ENCODE measurements at regions not wholly inside any gene's neighbourhood (a gene's known extent, or its start where the extent isn't known, plus 50 kb on each side); places are given as distances from the start of the nearest gene placed in this dataset.

- no peak for DNase-seq (ENCODE audit: low read depth, low spot score)
Measured at GRCh38 chr4:96675416-96675815, 835.5 kb downstream of the PDHA2 start.

DNA sequence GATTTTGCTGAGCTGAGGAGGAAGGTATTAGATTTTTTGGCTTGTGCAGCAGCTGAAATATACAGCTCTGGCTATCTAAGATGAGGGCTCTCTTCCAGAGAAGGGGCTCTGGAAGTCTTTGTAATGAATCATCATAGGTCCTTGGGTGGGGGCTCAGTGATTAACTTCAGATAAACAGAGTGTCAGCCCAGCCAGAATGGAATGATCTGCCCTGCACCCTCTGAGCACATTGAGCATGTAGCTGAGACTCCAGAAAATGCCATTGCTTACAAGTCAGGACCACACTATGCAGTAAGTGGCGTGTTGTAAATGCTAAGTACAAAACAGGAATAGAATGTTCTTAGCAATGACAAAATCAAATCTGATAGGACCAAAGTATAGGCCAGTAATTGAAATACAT lies 836.0 kb downstream of the PDHA2 start:
- no peak for DNase-seq (ENCODE audit: low read depth, low spot score)

GRCh38 chr4:96676754-96677435 lies 837.0 kb downstream of the PDHA2 start:
- DNase-seq (ENCODE audit: low read depth, low spot score): no peak

GRCh38 chr4:96677499-96677898 lies 837.6 kb downstream of the PDHA2 start:
- DNase-seq (ENCODE audit: low read depth, low spot score): peak; percentile 6

DNA sequence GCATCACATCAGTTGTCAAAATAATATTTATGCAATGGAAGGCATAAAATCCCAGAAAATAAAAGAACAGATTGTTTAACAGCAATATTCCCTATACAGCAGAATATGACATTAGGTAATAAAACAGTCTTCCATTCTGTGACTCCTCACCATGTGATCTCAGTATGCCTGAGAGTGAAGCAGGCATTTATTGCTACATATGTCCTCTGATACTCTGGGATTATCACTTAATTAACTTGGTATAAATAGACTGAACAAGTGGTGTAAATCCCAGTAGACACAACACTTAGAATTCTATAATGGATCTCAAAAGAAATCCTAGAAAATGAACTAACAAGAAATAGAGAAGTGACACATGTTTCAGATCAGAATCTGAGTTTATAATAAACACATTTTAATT lies 841.3 kb downstream of the PDHA2 start:
- no peak for DNase-seq (ENCODE audit: low read depth, low spot score)

DNA sequence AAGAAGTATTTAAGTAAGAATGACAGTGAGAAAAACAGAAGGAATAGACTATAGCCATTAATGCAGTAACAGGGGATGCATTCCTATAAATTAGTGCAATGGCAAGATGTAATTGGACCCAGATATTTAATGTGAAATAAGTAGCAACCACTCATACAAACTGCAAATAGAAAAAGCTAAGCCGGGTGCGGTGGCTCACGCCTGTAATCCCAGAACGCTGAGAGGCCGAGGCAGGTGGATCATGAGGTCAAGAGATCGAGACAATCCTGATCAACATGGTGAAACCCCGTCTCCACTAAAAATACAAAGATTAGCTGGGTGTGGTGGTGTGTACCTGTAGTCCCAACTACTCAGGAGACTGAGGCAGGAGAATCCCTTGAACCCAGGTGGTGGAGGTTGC lies 845.8 kb downstream of the PDHA2 start:
- DNase-seq (ENCODE audit: low read depth, low spot score): no peak

DNA sequence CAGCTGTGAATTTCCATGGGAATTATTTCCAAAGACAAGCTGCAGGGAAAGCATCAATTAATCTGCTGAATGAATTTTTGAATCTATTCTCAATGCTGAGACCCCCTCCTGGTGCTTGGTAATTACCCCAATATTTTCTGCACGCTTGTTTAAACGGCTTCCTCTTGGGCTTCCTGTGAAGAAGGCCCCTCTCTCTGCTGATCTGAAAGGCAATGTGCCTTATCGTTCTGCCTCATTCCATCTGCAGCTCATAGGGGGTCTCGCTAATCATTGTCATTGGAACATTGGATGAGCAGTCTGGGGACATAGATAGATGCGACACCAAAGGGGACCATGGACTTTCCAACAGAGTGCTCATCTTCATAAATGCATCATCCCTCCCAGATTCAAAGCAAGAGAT lies 851.6 kb downstream of the PDHA2 start:
- no peak for DNase-seq (ENCODE audit: low read depth, low spot score)

DNA sequence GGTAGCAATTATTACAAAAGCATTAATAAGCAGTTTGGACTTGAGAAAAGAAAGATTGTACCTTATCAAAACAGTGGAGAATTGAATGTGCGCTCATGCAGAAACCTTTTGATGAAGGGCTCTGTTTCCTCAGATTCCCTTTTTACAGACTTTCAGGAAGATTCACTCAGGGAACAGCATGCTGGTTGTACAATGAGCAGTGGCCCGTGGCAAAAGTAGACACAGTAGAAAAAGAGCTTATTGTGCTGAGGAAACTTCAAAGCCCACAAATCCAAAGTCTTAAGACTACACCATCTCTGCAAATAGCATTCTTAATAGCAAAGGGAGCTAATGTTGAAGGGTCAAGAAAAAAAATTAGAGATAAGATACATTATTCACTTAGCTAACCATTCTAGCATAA lies 858.9 kb downstream of the PDHA2 start:
- no peak for DNase-seq (ENCODE audit: low read depth, low spot score)

DNA sequence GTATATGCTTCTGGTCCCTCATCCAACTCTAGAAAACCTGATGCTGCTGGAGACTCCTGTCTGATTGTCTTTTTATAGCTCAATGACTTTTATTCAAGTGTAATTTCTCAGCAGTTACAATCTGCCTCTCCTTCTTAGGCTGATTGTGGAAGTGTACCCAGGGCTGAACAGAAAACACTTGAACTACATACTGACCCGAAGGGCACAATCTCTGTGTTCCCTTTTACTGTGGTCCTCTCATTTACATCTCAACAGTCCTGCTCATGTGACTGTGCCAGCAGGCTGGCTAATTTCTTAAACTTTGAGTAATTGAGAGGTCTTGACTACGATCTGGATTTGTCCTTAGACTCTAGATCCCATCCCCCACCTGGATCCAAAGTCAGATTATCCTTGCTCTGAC lies 863.4 kb downstream of the PDHA2 start:
- DNase-seq (ENCODE audit: low read depth, low spot score): no peak

- DNase-seq (ENCODE audit: low read depth, low spot score): no peak
Measured at GRCh38 chr4:96708766-96709165, 868.9 kb downstream of the PDHA2 start.

GRCh38 chr4:96713271-96713850 lies 873.5 kb downstream of the PDHA2 start:
- DNase-seq (ENCODE audit: low read depth, low spot score): no peak

GRCh38 chr4:96729641-96730040 lies 889.7 kb downstream of the PDHA2 start:
- no peak for DNase-seq (ENCODE audit: low read depth, low spot score)

- no peak for DNase-seq (ENCODE audit: low read depth, low spot score)
Measured at GRCh38 chr4:96730432-96730831, 890.5 kb downstream of the PDHA2 start.

- DNase-seq (ENCODE audit: low read depth, low spot score): no peak
Measured at GRCh38 chr4:96736352-96736889, 896.5 kb downstream of the PDHA2 start.

DNA sequence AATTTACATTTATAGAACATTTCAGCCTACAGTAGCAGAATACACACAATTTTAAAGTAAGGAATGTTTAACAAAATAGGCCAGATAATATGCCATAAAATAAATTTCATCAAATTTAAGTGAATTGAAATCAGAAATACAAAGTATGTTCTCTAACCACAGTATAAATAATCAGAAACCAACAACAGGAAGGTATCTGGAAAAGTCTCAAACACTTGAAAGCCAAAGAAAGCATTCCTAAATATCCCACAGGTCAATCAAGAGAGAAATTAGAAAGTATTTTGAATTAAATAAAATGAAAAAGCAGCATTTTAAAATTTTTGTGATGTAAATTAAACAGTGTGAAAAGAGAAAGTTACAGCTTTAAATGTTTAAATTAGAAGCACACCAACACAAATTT lies 899.2 kb downstream of the PDHA2 start:
- no peak for DNase-seq (ENCODE audit: low read depth, low spot score)

DNA sequence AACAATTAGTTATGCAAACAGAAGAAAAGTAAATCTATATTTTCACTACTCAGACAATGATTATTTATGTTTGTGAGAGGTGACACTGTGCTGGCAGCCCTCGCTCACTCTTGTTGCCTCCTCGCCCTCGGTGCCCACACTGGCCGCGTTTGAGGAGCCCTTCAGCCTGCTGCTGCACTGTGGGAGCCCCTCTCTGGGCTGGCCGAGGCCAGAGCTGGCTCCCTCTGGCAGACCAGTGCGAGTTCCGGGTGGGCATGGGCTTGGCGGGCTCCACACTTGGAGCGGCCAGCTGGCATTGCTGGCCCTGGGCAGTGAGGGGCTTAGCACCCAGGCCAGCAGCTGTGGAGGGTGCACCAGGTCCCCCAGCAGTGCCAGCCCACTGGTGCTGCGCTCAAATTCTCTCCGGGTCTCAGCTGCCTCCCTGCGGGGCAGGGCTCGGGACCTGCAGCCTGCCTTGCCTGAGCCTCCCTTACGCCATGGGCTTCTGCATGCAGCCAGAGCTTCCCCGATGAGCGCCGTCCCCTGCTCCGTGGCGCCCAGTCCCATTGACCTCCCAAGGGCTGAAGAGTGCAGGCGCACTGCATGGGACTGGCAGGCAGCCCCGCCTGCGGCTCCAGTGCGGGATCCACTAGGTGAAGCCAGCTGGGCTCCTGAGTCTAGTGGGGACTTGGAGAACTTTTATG lies 902.6 kb downstream of the PDHA2 start:
- DNase-seq (ENCODE audit: low read depth, low spot score): no peak

DNA sequence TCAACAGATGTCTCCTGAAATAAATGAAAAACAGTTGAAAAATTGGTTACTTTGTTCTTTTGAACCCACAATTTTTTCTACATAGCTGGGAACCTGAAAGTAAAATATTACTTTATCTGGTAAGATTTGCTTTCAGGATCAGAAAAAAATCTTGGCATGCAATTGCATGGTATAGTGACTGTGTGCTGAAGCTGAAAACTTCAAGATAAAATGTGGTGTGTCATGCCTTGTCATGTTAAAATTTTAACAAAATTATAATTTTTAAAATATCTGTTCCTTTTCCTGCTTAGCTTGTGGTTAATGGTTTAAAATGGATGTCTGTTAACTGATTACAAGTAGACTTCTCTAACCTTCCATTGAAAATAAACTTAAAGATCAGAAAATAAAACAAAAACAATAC lies 904.8 kb downstream of the PDHA2 start:
- no peak for DNase-seq (ENCODE audit: low read depth, low spot score)

DNA sequence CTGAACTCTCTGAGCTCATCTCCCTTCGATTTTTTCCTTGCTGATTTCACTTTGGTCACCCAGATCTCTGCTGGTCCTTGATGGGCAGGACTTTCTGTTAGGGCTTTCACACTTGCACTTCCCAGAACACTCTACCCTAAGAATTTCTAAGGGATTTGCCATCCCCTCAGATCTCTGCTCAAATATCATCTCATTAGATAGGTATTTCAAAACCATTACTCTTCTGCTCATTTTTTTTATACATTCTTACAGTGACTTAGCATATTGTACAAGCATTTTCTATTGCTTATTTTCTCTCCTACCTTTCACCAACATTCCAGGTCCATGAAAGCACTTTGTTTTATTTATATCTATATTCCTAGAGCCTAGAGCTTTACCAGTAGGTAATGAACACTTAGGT lies 913.3 kb downstream of the PDHA2 start:
- DNase-seq (ENCODE audit: low read depth, low spot score): no peak

GRCh38 chr4:96755569-96756484 lies 915.9 kb downstream of the PDHA2 start:
- DNase-seq (ENCODE audit: low read depth, low spot score): no peak

DNA sequence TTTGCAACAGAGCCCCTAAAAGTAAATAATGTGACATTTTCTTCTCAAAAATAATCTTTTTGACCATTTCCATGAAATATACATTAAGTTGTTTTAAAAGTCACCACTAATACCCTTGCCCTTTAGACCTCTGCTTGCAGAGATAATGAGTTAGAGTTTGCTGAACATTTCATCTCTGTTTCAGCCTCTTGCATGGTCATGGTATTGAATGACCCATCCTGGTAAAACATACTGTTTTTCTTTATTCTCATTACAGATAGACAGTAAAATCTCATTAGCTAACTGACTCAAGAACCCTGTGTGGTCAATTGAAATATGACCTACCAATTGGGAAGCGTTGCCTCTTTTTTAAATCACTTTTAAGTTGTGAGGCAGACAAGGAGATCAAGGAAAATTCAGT lies 916.7 kb downstream of the PDHA2 start:
- no peak for DNase-seq (ENCODE audit: low read depth, low spot score)

DNA sequence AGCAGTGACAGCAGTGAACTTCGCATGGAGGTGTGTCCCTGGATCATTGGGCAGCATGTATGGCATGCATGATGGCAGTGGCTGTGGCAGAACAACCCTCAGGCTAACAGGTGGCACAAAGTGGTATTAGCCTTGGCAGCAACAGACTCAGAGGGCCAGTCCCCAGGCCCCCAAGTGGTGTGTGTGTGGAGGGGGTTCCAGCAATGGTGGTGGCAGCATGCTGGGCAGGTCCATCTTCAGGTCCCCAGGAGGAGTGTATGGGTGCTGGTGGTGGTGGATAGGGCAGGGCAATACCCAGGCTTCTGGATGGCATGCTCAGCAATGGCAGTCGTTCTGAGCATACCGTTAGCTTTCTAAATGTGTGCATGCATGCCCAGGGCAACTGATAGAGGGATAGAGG lies 923.7 kb downstream of the PDHA2 start:
- no peak for DNase-seq (ENCODE audit: low read depth, low spot score)

DNA sequence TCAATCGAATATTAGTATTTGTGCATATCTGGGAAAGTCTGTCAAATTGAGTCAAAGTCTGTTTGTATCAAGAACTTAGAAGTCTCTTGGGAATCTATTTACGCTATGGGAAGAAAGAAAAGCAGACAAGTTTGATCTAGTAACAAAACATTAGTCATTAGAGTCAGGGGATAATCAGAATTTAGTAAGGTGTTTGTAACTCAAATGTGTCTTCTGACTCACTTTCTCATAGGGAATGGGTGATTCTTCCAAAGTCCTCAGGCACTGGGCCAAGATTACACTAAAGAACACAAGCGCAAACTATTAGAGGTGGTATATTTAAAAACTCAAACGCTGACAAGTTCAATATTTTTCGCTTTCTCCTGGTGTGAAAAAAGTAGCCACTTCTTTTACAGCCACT lies 926.5 kb downstream of the PDHA2 start:
- DNase-seq (ENCODE audit: low read depth, low spot score): no peak
